GM12878 (cell line): ENCODE measurements at regions not wholly inside any gene's neighbourhood (a gene's known extent, or its start where the extent isn't known, plus 50 kb on each side); places are given as distances from the start of the nearest gene placed in this dataset.
"Not testable (repeated sequence)": the region's sequence is repeated elsewhere in the genome, so short reads cannot be mapped to it uniquely, and the experiment has no call there.

Source experiments
- ATAC-seq: fragments of 200-7000 bp; cut with Tn5 transposase; 3 replicates; pipeline ENCODE4 v1.9.1; 2020; ENCODE audit warnings: mild to moderate bottlenecking, moderate library complexity
- BruUV-seq: library from RNA; stranded (reverse); fragments of 400-500 nt; replicated peaks from 2 replicates; lab custom pipeline; 2021; lab: Mats Ljungman, UMichigan
- CTCF ChIA-PET: fragments of 300-600 bp; sonication (Branson Sonifier 250); formaldehyde crosslinking; extraction: SDS; loops from one replicate; lab custom pipeline; 2021; ENCODE audit warnings: inconsistent platforms; lab: Yijun Ruan, JAX
- POLR2A ChIA-PET: fragments of 350-600 bp; formaldehyde crosslinking; extraction: SDS; loops from one replicate; lab custom pipeline; 2021; ENCODE audit warnings: inconsistent platforms; lab: Charles Lee
- RAD21 ChIA-PET: fragments of 300-600 bp; sonication (Branson Sonifier 250); formaldehyde crosslinking; loops from one replicate; lab custom pipeline; 2023; ENCODE audit warnings: antibody characterized with exemption; ENCODE audit not compliant: unreplicated experiment; lab: Charles Lee
- SMC1A ChIA-PET: fragments of 300-600 bp; sonication (Branson Sonifier 250); formaldehyde crosslinking; loops from one replicate; lab custom pipeline; 2023; ENCODE audit not compliant: unreplicated experiment, uncharacterized antibody; lab: Charles Lee
- DNase-seq: peaks from one replicate; pipeline ENCODE4 v3.0.0-alpha.2; 2011; ENCODE audit warnings: low read depth, low spot score
- FAIRE-seq: peaks from 3 replicates; lab custom pipeline; 2011; peaks lifted over from hg19 to GRCh38; lab: Jason Lieb, UNC
- H2AFZ ChIP-seq: 2 replicates; pipeline ENCODE4 v1.6.0; 2011; ENCODE audit warnings: low read depth, low read length, control low read depth; ENCODE audit not compliant: control insufficient read depth
- H3K27ac ChIP-seq: 2 replicates; pipeline ENCODE4 v1.5.1; 2011; ENCODE audit warnings: control low read depth; ENCODE audit not compliant: control insufficient read depth, insufficient read depth
- H3K27me3 ChIP-seq, 2 experiments: replicated peaks in 1 of 2; 2 replicates each; pipeline versions ENCODE4 v1.6.0 to v1.6.1; 2011; ENCODE audit warnings: low read length in 1 of 2; ENCODE audit not compliant: control insufficient read depth in 2 of 2, insufficient read depth in 2 of 2
- H3K36me3 ChIP-seq, 2 experiments: 2 replicates each; pipeline ENCODE4 v1.5.1; 2011; ENCODE audit warnings: low read length in 1 of 2; ENCODE audit not compliant: control insufficient read depth in 2 of 2, insufficient read depth in 2 of 2
- H3K4me1 ChIP-seq: 2 replicates; pipeline ENCODE4 v1.6.1; 2011; ENCODE audit warnings: mild to moderate bottlenecking, low read length, moderate library complexity, mixed read lengths; ENCODE audit not compliant: control insufficient read depth, insufficient read depth
- H3K4me2 ChIP-seq: 2 replicates; pipeline ENCODE4 v1.6.0; 2011; ENCODE audit warnings: control low read depth; ENCODE audit not compliant: control insufficient read depth, insufficient read depth
- H3K4me3 ChIP-seq: fragments of 200-600 bp; sonication (generic); 2 replicates; pipeline ENCODE4 v1.5.1; 2016
- H3K79me2 ChIP-seq: 2 replicates; pipeline ENCODE4 v1.6.0; 2011; ENCODE audit warnings: low read length; ENCODE audit not compliant: control insufficient read depth, insufficient read depth
- H3K9ac ChIP-seq: 2 replicates; pipeline ENCODE4 v1.8.0; 2011; ENCODE audit warnings: low read length, control low read depth, mixed read lengths; ENCODE audit not compliant: control insufficient read depth, insufficient read depth
- H3K9me3 ChIP-seq: replicated peaks from 3 replicates; pipeline ENCODE4 v1.5.1; 2011; ENCODE audit warnings: mild to moderate bottlenecking, low read length; ENCODE audit not compliant: control insufficient read depth, insufficient read depth
- H4K20me1 ChIP-seq: 2 replicates; pipeline ENCODE4 v1.6.0; 2011; ENCODE audit not compliant: control insufficient read depth, insufficient read depth
- BCL11A ChIP-seq: IDR thresholded peaks from 2 replicates; pipeline ENCODE4 v1.6.1; 2011; ENCODE audit warnings: low read depth, low read length
- EGR1 ChIP-seq, 2 experiments: IDR thresholded peaks; 1 replicate in 1 of 2; 2 replicates in 1 of 2; pipeline ENCODE4 v1.6.1; 2011 to 2012; ENCODE audit warnings: low read depth in 2 of 2, low read length in 2 of 2, borderline replicate concordance in 1 of 2, mild to moderate bottlenecking in 1 of 2, moderate library complexity in 1 of 2
- ETV6 ChIP-seq, 2 experiments: fragments of 450-650 bp in 1 of 2; IDR thresholded peaks in 1 of 2; conservative IDR thresholded peaks in 1 of 2; 2 replicates each; pipeline ENCODE4 v1.6.1; 2014; ENCODE audit warnings: antibody characterized with exemption in 1 of 2, borderline replicate concordance in 1 of 2, low read depth in 1 of 2, mild to moderate bottlenecking in 1 of 2, moderate library complexity in 1 of 2
- NR2C1 ChIP-seq: fragments of 450-650 bp; IDR thresholded peaks from 2 replicates; pipeline ENCODE4 v1.6.1; 2017; ENCODE audit warnings: antibody characterized with exemption, mild to moderate bottlenecking, moderate library complexity
- POLR2AphosphoS2 ChIP-seq: IDR thresholded peaks from 2 replicates; pipeline ENCODE4 v1.6.1; 2011; ENCODE audit warnings: low read depth, mild to moderate bottlenecking, low read length, improper control_type of control experiment, moderate library complexity
- REST ChIP-seq: IDR thresholded peaks from 2 replicates; pipeline ENCODE4 v1.6.1; 2012; ENCODE audit warnings: mild to moderate bottlenecking, low read depth, low read length
- SMARCA5 ChIP-seq: fragments of 450-650 bp; IDR thresholded peaks from 2 replicates; pipeline ENCODE4 v1.6.1; 2017; ENCODE audit warnings: mild to moderate bottlenecking
- TCF12 ChIP-seq: IDR thresholded peaks from 2 replicates; pipeline ENCODE4 v1.6.1; 2011; ENCODE audit warnings: low read depth, mild to moderate bottlenecking, low read length
- YY1 ChIP-seq: IDR thresholded peaks from 2 replicates; pipeline ENCODE4 v1.6.1; 2011; ENCODE audit warnings: low read depth, mild to moderate bottlenecking, low read length
- ZBTB33 ChIP-seq: fragments of 450-650 bp; IDR thresholded peaks from 2 replicates; pipeline ENCODE4 v1.6.1; 2017; ENCODE audit warnings: mild to moderate bottlenecking
- WGBS: methylation state at CpG from one replicate; pipeline ENCODE4 v1.1.6; 2016; ENCODE audit warnings: low lambda C conversion rate; ENCODE audit not compliant: insufficient replicate concordance, insufficient coverage; ENCODE audit errors: missing lambda C conversion rate; 5-methylcytosine and 5-hydroxymethylcytosine counted together
- in situ Hi-C: fragments of 300-500 bp; cut with MboI; formaldehyde crosslinking; loops from 9 replicates; pipeline ENCODE4 v1.14.3; 2018; ENCODE audit warnings: mixed read lengths
- intact Hi-C: fragments of 100-400 bp; cut with micrococcal nuclease; formaldehyde crosslinking; loops from one replicate; pipeline ENCODE4 v1.14.2; 2022; ENCODE audit not compliant: unreplicated experiment

- no peaks in the 10 kb centered on the region for H3K79me2 ChIP-seq
- no peak overlapping the region for H3K9ac ChIP-seq
- TF ChIP-seq NR2C1 (no peak), REST (no peak), BCL11A (no peak), YY1 (no peak), POLR2AphosphoS2 (no peak), EGR1 (IDR thresholded peaks at IDR 0.05; ENCODE audit: borderline replicate concordance in 1 of 2, low read depth in 2 of 2, low read length in 2 of 2) (no peak), ETV6 (conservative IDR thresholded peaks at IDR 0.05 in 1 of 2, IDR thresholded peaks at IDR 0.05 in 1 of 2; ENCODE audit: borderline replicate concordance in 1 of 2, low read depth in 1 of 2) (no peak), TCF12 (no peak), ZBTB33 (no peak), SMARCA5 (no peak)
- peaks cover 0 to 4% of the 10 kb centered on the region in 2 experiments; a peak in 1 of 4 replicates for H3K27me3 ChIP-seq
- no peak overlapping the region for H3K4me2 ChIP-seq
- intact Hi-C loops (no loop called here), in situ Hi-C loops (no loop called here)
- 13% methylated on average over 3 of the region's 3 CpGs for WGBS
- DNase-seq (no peak), FAIRE-seq (no peak), ATAC-seq (no peak)
- no peaks in the 10 kb centered on the region for H4K20me1 ChIP-seq
- no TSS peak for BruUV-seq
- ChIA-PET CTCF (no interaction called here), POLR2A (no interaction called here), RAD21 (no interaction called here), SMC1A (no interaction called here)
- no peak overlapping the region for H2AFZ ChIP-seq
- H3K9me3 ChIP-seq, result no peaks in the 10 kb centered on the region
- no peak overlapping the region for H3K27ac ChIP-seq
- H3K36me3 ChIP-seq, result no peaks in the 10 kb centered on the region
- no peaks in the 10 kb centered on the region for H3K4me1 ChIP-seq
- no peak overlapping the region for H3K4me3 ChIP-seq
Observed at GRCh38 chr16:80909720-80910119, 97.0 kb downstream of the CMC2 start.

GRCh38 chr16:80906169-80906568 is 100.5 kb downstream of the CMC2 start:
- H4K20me1 ChIP-seq, intact Hi-C loops, H3K4me2 ChIP-seq, RAD21 ChIA-PET, H3K9me3 ChIP-seq, H3K27me3 ChIP-seq, H3K4me3 ChIP-seq, FAIRE-seq, POLR2A ChIA-PET, H3K4me1 ChIP-seq, H3K27ac ChIP-seq, H3K9ac ChIP-seq, SMC1A ChIA-PET, DNase-seq, H2AFZ ChIP-seq, in situ Hi-C loops, BruUV-seq, ATAC-seq, H3K79me2 ChIP-seq, H3K36me3 ChIP-seq, CTCF ChIA-PET: not testable (repeated sequence)
- 44% methylated on average over 2 of the region's 2 CpGs for WGBS
